ENCODE measurements at regions not wholly inside any gene's neighbourhood (a gene's known extent, or its start where the extent isn't known, plus 50 kb on each side); places are given as distances from the start of the nearest gene placed in this dataset.

DNA sequence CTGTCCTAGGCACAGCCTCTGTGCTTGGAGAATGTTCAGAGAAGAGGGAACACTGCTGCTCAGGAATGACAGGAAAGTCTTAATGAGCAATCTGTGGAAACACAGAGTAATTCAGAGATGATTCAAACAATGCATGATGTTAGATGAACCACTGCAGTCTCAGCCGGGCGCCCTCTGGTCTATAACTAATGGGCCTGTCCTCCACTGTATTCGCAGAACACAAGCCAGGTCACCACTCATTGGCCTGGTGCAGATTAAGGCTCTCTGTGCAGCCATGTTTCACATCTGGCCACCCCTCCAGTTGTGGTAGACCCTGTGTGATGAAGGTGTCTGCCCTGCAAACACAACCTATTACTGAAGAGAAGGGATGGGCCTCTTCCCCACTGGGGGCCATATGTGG, 281.7 kb upstream of the ROPN1 start:
- Histone ChIP-seq H3K4me3 (no peak overlapping the region), H3K36me3 (no peaks in the 10 kb centered on the region), H3K9me3 (no peaks in the 10 kb centered on the region), H3K27me3 (no peaks in the 10 kb centered on the region), H3K27ac (peak overlapping the region in 2 of 4 donors; percentile 9 to 83), H3K4me1 (peaks cover 0 to 39% (median 22%) of the 10 kb centered on the region in 4 donors)
- no peak for DNase-seq (ENCODE audit: low spot score in 2 of 2)
- 94 to 98% methylated on average over 3 of the region's 3 CpGs for WGBS, 2 donors
- TF ChIP-seq POLR2A (IDR thresholded peaks at IDR 0.05): no peak
- TF ChIP-seq EP300 (IDR thresholded peaks at IDR 0.05): no peak
- no peak for TF ChIP-seq CTCF (IDR thresholded peaks at IDR 0.05)

DNA sequence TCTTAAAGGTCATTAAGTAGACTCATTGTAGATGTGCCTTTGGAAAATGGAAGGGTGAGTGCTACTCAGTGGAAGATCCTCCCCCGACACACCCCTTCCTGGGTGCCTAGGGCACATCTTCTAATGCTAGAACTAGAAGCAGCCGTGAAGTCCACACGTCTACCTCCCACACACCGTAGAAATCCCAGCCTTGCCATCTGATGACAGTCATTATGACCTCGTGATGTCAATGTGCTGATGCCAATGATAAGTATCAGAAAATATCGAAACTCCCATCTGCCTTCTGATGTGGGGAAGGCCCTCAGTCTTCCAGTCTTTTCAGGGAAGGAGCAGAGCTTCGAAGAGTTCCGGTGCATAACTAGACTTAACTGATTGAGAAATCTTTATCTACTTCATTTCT, 282.1 kb upstream of the ROPN1 start:
- no peak for DNase-seq (ENCODE audit: low spot score in 2 of 2)
- no peaks in the 10 kb centered on the region for H3K36me3 ChIP-seq
- H3K4me1 ChIP-seq: peaks cover 0 to 42% (median 22%) of the 10 kb centered on the region in 4 donors
- 92 to 98% methylated on average over 8 of the region's 8 CpGs for WGBS, 2 donors
- no peaks in the 10 kb centered on the region for H3K27me3 ChIP-seq
- peak overlapping the region in 2 of 4 donors; percentile 9 to 83 for H3K27ac ChIP-seq
- no peak overlapping the region for H3K4me3 ChIP-seq
- TF ChIP-seq POLR2A (IDR thresholded peaks at IDR 0.05) (no peak), EP300 (IDR thresholded peaks at IDR 0.05) (no peak), CTCF (IDR thresholded peaks at IDR 0.05) (no peak)
- no peaks in the 10 kb centered on the region for H3K9me3 ChIP-seq

DNA sequence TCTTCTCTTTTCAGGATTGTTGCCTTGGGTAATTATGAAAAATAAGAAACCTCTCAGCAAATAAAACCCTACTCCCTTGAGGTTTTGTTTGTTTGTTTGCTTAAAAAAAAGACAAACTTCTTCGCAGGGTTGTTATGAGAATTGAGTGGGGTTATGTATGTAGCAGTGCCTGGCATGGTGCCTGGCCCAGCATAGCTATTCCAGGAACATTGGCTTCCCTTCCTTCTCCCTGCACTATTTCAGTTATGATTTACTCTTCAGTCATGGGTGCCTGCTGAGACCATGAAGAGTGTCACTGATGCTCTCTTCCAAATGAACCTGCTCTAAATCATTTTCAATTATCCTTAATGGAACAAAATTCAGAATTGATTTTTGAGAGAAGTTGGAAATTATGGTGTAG, 283.5 kb upstream of the ROPN1 start:
- peaks cover 0 to 53% (median 22%) of the 10 kb centered on the region in 4 donors for H3K4me1 ChIP-seq
- H3K36me3 ChIP-seq: no peaks in the 10 kb centered on the region
- TF ChIP-seq POLR2A (IDR thresholded peaks at IDR 0.05): no peak
- TF ChIP-seq CTCF (IDR thresholded peaks at IDR 0.05): no peak
- peak in 1 of 2 donors; percentile 60 for TF ChIP-seq EP300 (IDR thresholded peaks at IDR 0.05)
- H3K27ac ChIP-seq: peak overlapping the region; percentile 28 to 83 (median 68)
- no peaks in the 10 kb centered on the region for H3K9me3 ChIP-seq
- no peak overlapping the region for H3K4me3 ChIP-seq
- no peak for DNase-seq (ENCODE audit: low spot score in 2 of 2)
- WGBS, 2 donors: 22 to 36% methylated on average over 1 of the region's 1 CpG
- H3K27me3 ChIP-seq: no peaks in the 10 kb centered on the region

GRCh38 chr3:124276133-124276532, 284.2 kb upstream of the ROPN1 start:
- DNase-seq (ENCODE audit: low spot score in 2 of 2): no peak
- H3K27me3 ChIP-seq: no peaks in the 10 kb centered on the region
- H3K4me1 ChIP-seq: peaks cover 0 to 57% (median 22%) of the 10 kb centered on the region in 4 donors
- peak overlapping the region; percentile 40 to 83 (median 68) for H3K27ac ChIP-seq
- H3K9me3 ChIP-seq: no peaks in the 10 kb centered on the region
- no peak overlapping the region for H3K4me3 ChIP-seq
- no peaks in the 10 kb centered on the region for H3K36me3 ChIP-seq
- no peak for TF ChIP-seq POLR2A (IDR thresholded peaks at IDR 0.05)
- no peak for TF ChIP-seq EP300 (IDR thresholded peaks at IDR 0.05)
- TF ChIP-seq CTCF (IDR thresholded peaks at IDR 0.05): no peak
- 77 to 84% methylated on average over 3 of the region's 3 CpGs for WGBS, 2 donors

- WGBS, 2 donors: 80 to 82% methylated on average over 8 of the region's 8 CpGs
- TF ChIP-seq POLR2A (IDR thresholded peaks at IDR 0.05) (no peak), EP300 (IDR thresholded peaks at IDR 0.05) (no peak), CTCF (IDR thresholded peaks at IDR 0.05) (no peak)
- Histone ChIP-seq H3K27ac (peak overlapping the region; percentile 40 to 83 (median 68)), H3K4me3 (no peak overlapping the region), H3K27me3 (no peaks in the 10 kb centered on the region), H3K4me1 (peaks cover 0 to 61% (median 22%) of the 10 kb centered on the region in 4 donors), H3K9me3 (no peaks in the 10 kb centered on the region), H3K36me3 (no peaks in the 10 kb centered on the region)
- no peak for DNase-seq (ENCODE audit: low spot score in 2 of 2)
Measured at GRCh38 chr3:124276539-124277143, 284.7 kb upstream of the ROPN1 start.
